ENCODE measurements at regions not wholly inside any gene's neighbourhood (a gene's known extent, or its start where the extent isn't known, plus 50 kb on each side); places are given as distances from the start of the nearest gene placed in this dataset.

GRCh38 chr3:61340931-61341461 is 89.7 kb upstream of the FHIT start:
- Histone ChIP-seq H3K4me3 (replicated peaks in 1 of 3; ENCODE audit: insufficient read depth in 1 of 3, low read depth in 2 of 3, low read length in 3 of 3) (no peak overlapping the region), H3K9me3 (ENCODE audit: low read length) (no peaks in the 10 kb centered on the region), H3K9ac (ENCODE audit: insufficient read depth, low read depth, low read length) (no peak overlapping the region), H2AFZ (ENCODE audit: low read length) (no peak overlapping the region), H3K4me1 (ENCODE audit: insufficient read depth, low read length) (no peaks in the 10 kb centered on the region), H3K79me2 (ENCODE audit: insufficient read depth, low read length) (no peaks in the 10 kb centered on the region), H3K4me2 (ENCODE audit: low read depth, low read length) (no peak overlapping the region), H3K27ac (ENCODE audit: extremely low read length, insufficient read depth, low read length) (no peak overlapping the region), H4K20me1 (ENCODE audit: insufficient read depth, low read length) (no peaks in the 10 kb centered on the region), H3K27me3 (ENCODE audit: control insufficient read depth in 1 of 2, insufficient read depth in 2 of 2, low read length in 2 of 2) (no peaks in the 10 kb centered on the region; a peak in 1 of 5 replicates), H3K36me3 (replicated peaks in 1 of 2; ENCODE audit: control insufficient read depth in 1 of 2, insufficient read depth in 2 of 2, low read length in 2 of 2) (no peaks in the 10 kb centered on the region)
- FAIRE-seq, result no peak
- no peak for ATAC-seq
- intact Hi-C loops (cut with micrococcal nuclease; ENCODE audit: unreplicated experiment), result no loop called here
- no TSS peak for BruUV-seq (replicated peaks)
- in situ Hi-C loops (cut with HindIII; ENCODE audit: extremely low pct_ligation_motif_present, low pct_unique_long_range_greater_than_20kb), result no loop called here
- no peak for TF ChIP-seq SMAD1 (CRISPR knock-in tag; IDR thresholded peaks at IDR 0.05; ENCODE audit: borderline replicate concordance, low read depth)
- TF ChIP-seq ZNF446 (CRISPR knock-in tag; IDR thresholded peaks at IDR 0.05), result no peak
- TF ChIP-seq ZNF17 (CRISPR knock-in tag; IDR thresholded peaks at IDR 0.05), result no peak
- TF ChIP-seq ZNF33B (CRISPR knock-in tag; IDR thresholded peaks at IDR 0.05), result no peak
- TF ChIP-seq ZNF468 (CRISPR knock-in tag; IDR thresholded peaks at IDR 0.05), result no peak
- no peak for TF ChIP-seq POGK (CRISPR knock-in tag; conservative IDR thresholded peaks at IDR 0.05)
- TF ChIP-seq, protein P1, sequence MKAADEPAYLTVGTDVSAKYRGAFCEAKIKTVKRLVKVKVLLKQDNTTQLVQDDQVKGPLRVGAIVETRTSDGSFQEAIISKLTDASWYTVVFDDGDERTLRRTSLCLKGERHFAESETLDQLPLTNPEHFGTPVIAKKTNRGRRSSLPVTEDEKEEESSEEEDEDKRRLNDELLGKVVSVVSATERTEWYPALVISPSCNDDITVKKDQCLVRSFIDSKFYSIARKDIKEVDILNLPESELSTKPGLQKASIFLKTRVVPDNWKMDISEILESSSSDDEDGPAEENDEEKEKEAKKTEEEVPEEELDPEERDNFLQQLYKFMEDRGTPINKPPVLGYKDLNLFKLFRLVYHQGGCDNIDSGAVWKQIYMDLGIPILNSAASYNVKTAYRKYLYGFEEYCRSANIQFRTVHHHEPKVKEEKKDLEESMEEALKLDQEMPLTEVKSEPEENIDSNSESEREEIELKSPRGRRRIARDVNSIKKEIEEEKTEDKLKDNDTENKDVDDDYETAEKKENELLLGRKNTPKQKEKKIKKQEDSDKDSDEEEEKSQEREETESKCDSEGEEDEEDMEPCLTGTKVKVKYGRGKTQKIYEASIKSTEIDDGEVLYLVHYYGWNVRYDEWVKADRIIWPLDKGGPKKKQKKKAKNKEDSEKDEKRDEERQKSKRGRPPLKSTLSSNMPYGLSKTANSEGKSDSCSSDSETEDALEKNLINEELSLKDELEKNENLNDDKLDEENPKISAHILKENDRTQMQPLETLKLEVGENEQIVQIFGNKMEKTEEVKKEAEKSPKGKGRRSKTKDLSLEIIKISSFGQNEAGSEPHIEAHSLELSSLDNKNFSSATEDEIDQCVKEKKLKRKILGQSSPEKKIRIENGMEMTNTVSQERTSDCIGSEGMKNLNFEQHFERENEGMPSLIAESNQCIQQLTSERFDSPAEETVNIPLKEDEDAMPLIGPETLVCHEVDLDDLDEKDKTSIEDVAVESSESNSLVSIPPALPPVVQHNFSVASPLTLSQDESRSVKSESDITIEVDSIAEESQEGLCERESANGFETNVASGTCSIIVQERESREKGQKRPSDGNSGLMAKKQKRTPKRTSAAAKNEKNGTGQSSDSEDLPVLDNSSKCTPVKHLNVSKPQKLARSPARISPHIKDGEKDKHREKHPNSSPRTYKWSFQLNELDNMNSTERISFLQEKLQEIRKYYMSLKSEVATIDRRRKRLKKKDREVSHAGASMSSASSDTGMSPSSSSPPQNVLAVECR (CRISPR knock-in tag; IDR thresholded peaks at IDR 0.05; ENCODE audit: borderline replicate concordance), result no peak
- TF ChIP-seq SP2 (CRISPR knock-in tag; IDR thresholded peaks at IDR 0.05), result no peak
- DNase-seq (ENCODE audit: low spot score), result no peak
- POLR2A ChIA-PET, result no interaction called here
- CTCF ChIA-PET (ENCODE audit: low intra/inter-chr PET ratio, low total read pairs), result no interaction called here
- 42% methylated on average over 7 of the region's 7 CpGs for WGBS (ENCODE audit: low lambda C conversion rate)
